ENCODE measurements at regions not wholly inside any gene's neighbourhood (a gene's known extent, or its start where the extent isn't known, plus 50 kb on each side); places are given as distances from the start of the nearest gene placed in this dataset.

GRCh38 chr4:24144381-24144780 lies 254.5 kb upstream of the PPARGC1A start (continued):
- no peak for TF ChIP-seq TSHZ2 (CRISPR knock-in tag; IDR thresholded peaks at IDR 0.05)
- TF ChIP-seq CSRNP3 (CRISPR knock-in tag; IDR thresholded peaks at IDR 0.05): no peak
- TF ChIP-seq ZC3H10 (CRISPR knock-in tag; IDR thresholded peaks at IDR 0.05): no peak

GRCh38 chr4:24143741-24144140 lies 253.9 kb upstream of the PPARGC1A start:
- no peak for ATAC-seq
- TF ChIP-seq ZC3H10 (CRISPR knock-in tag; IDR thresholded peaks at IDR 0.05): no peak
- no peak for TF ChIP-seq POU6F1 (CRISPR knock-in tag; IDR thresholded peaks at IDR 0.05; ENCODE audit: borderline replicate concordance, low read depth)
- TF ChIP-seq RARB (CRISPR knock-in tag; IDR thresholded peaks at IDR 0.05): no peak
- TF ChIP-seq CSDC2 (CRISPR knock-in tag; IDR thresholded peaks at IDR 0.05): no peak
- no peak for TF ChIP-seq CSRNP3 (CRISPR knock-in tag; IDR thresholded peaks at IDR 0.05)

GRCh38 chr4:24141836-24142235 lies 252.0 kb upstream of the PPARGC1A start:
- no peak for TF ChIP-seq ARNTL (CRISPR knock-in tag; IDR thresholded peaks at IDR 0.05; ENCODE audit: borderline replicate concordance, low read depth)
- no peak for TF ChIP-seq BACH2 (CRISPR knock-in tag; IDR thresholded peaks at IDR 0.05; ENCODE audit: borderline replicate concordance)
- no peak for TF ChIP-seq ZFP3 (CRISPR knock-in tag; IDR thresholded peaks at IDR 0.05)
- no peak for ATAC-seq

GRCh38 chr4:24140892-24141291 lies 251.0 kb upstream of the PPARGC1A start:
- ATAC-seq: no peak
- TF ChIP-seq CSRNP3 (CRISPR knock-in tag; IDR thresholded peaks at IDR 0.05) (no peak), PATZ1 (CRISPR knock-in tag; IDR thresholded peaks at IDR 0.05; ENCODE audit: borderline replicate concordance) (no peak), RARB (CRISPR knock-in tag; IDR thresholded peaks at IDR 0.05) (no peak), ZFP30 (CRISPR knock-in tag; IDR thresholded peaks at IDR 0.05) (no peak), ZNF8 (CRISPR knock-in tag; IDR thresholded peaks at IDR 0.05) (no peak)

GRCh38 chr4:24137671-24138601 lies 248.1 kb upstream of the PPARGC1A start:
- no peak for ATAC-seq
- TF ChIP-seq TOX (CRISPR knock-in tag; IDR thresholded peaks at IDR 0.05; ENCODE audit: borderline replicate concordance) (no peak), OSR1 (CRISPR knock-in tag; IDR thresholded peaks at IDR 0.05) (no peak), CREB5 (CRISPR knock-in tag; IDR thresholded peaks at IDR 0.05; ENCODE audit: low read depth) (no peak), TCF4 (CRISPR knock-in tag; IDR thresholded peaks at IDR 0.05; ENCODE audit: borderline replicate concordance) (no peak), SNAI2 (CRISPR knock-in tag; IDR thresholded peaks at IDR 0.05) (no peak), CSRNP3 (CRISPR knock-in tag; IDR thresholded peaks at IDR 0.05) (no peak)
